Peyer's patch (tissue), 4 donors: ENCODE measurements at regions not wholly inside any gene's neighbourhood (a gene's known extent, or its start where the extent isn't known, plus 50 kb on each side); places are given as distances from the start of the nearest gene placed in this dataset.
"Not testable (repeated sequence)": the region's sequence is repeated elsewhere in the genome, so short reads cannot be mapped to it uniquely, and the experiment has no call there.

ENCODE experiments used
- CTCF ChIP-seq, 6 experiments: fragments of 450-650 bp in 4 of 6; fragments of 200-600 bp in 2 of 6; sonication (generic) in 1 of 6; IDR thresholded peaks; one replicate each; pipeline ENCODE4 v1.5.1; 2017 to 2019; ENCODE audit warnings: antibody characterized with exemption in 6 of 6, mild to moderate bottlenecking in 3 of 6, moderate library complexity in 1 of 6
- POLR2A ChIP-seq, 2 donors: fragments of 450-650 bp; IDR thresholded peaks; one replicate each; pipeline ENCODE4 v1.5.1; 2017; ENCODE audit warnings: antibody characterized with exemption in 2 of 2, mild to moderate bottlenecking in 2 of 2, moderate library complexity in 2 of 2

GRCh38 chr14:30363219-30363880 is 195.6 kb upstream of the G2E3 start:
- TF ChIP-seq CTCF, POLR2A (IDR thresholded peaks at IDR 0.05): not testable (repeated sequence)
